ENCODE measurements at regions not wholly inside any gene's neighbourhood (a gene's known extent, or its start where the extent isn't known, plus 50 kb on each side); places are given as distances from the start of the nearest gene placed in this dataset.
"Not testable (repeated sequence)": the region's sequence is repeated elsewhere in the genome, so short reads cannot be mapped to it uniquely, and the experiment has no call there.

DNA sequence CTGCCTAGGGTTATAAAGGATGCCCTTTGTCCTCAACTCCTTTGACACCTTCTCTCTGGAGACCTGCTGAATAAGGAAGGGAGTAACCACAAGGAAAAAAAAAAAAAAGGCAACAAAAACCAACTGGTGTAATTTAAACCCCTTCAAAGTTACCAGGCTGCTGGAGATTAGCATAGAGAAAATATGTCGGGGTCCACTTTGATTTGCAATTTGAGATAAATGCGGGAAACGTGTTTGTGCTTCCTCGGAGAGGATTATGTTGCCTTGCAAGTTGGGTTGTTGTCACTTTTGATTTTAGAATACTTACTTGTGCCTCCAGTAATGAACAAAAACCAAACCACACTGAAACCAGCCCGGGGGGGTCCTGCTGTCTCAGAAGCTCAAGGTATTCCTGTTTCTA, 200.2 kb upstream of the MYL2 start:
- TF ChIP-seq, protein P1, sequence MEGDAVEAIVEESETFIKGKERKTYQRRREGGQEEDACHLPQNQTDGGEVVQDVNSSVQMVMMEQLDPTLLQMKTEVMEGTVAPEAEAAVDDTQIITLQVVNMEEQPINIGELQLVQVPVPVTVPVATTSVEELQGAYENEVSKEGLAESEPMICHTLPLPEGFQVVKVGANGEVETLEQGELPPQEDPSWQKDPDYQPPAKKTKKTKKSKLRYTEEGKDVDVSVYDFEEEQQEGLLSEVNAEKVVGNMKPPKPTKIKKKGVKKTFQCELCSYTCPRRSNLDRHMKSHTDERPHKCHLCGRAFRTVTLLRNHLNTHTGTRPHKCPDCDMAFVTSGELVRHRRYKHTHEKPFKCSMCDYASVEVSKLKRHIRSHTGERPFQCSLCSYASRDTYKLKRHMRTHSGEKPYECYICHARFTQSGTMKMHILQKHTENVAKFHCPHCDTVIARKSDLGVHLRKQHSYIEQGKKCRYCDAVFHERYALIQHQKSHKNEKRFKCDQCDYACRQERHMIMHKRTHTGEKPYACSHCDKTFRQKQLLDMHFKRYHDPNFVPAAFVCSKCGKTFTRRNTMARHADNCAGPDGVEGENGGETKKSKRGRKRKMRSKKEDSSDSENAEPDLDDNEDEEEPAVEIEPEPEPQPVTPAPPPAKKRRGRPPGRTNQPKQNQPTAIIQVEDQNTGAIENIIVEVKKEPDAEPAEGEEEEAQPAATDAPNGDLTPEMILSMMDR (IDR thresholded peaks at IDR 0.05; ENCODE audit: extremely low read depth, insufficient read depth, missing control alignments), result no peak
- in situ Hi-C loops (cut with MboI; ENCODE audit: low pct_unique_long_range_greater_than_20kb, low sequenced_read_pairs, unreplicated experiment), result no loop called here
- no peak for DNase-seq (ENCODE audit: low spot score)

DNA sequence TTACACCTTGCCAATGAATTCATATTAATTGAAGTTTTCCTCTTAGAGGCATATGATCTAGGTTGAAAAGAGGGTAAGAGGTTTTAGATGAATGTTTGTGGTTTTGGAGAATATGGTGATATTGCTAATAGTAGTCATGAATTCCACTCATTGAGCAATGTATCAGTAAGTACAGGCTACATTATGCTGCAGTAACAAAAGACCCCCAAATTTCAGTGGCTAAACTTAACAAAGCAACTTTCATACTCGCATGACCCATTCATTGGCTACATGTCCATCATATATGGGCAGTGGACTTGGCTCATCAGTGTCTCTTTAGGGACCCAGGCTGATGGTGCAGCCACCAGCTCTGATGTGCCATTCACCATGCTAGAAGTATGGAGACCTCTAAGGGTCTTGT, 196.6 kb upstream of the MYL2 start:
- TF ChIP-seq, protein P1 (IDR thresholded peaks at IDR 0.05; ENCODE audit: extremely low read depth, insufficient read depth, missing control alignments), result no peak
- DNase-seq (ENCODE audit: low spot score), result no peak
- in situ Hi-C loops (cut with MboI; ENCODE audit: low pct_unique_long_range_greater_than_20kb, low sequenced_read_pairs, unreplicated experiment), result no loop called here

DNA sequence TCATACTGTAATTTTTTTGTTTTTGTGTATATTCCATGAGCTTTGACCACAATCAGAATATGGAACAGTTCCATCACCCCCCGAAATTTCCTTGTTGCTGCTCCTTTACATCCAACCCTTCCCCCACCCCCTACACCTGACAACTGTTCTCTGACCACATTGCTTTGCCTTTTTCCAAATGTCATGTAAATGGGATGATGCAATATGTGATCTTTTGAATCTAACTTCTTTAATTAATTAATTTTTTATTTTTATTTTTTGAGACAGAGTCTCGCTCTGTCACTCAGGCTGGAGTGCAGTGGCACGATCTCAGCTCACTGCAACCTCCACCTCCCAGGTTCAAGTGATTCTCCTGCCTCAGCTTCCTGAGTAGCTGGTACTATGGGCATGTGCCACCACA, 192.9 kb upstream of the MYL2 start:
- in situ Hi-C loops (cut with MboI; ENCODE audit: low pct_unique_long_range_greater_than_20kb, low sequenced_read_pairs, unreplicated experiment); DNase-seq (ENCODE audit: low spot score): not testable (repeated sequence)

DNA sequence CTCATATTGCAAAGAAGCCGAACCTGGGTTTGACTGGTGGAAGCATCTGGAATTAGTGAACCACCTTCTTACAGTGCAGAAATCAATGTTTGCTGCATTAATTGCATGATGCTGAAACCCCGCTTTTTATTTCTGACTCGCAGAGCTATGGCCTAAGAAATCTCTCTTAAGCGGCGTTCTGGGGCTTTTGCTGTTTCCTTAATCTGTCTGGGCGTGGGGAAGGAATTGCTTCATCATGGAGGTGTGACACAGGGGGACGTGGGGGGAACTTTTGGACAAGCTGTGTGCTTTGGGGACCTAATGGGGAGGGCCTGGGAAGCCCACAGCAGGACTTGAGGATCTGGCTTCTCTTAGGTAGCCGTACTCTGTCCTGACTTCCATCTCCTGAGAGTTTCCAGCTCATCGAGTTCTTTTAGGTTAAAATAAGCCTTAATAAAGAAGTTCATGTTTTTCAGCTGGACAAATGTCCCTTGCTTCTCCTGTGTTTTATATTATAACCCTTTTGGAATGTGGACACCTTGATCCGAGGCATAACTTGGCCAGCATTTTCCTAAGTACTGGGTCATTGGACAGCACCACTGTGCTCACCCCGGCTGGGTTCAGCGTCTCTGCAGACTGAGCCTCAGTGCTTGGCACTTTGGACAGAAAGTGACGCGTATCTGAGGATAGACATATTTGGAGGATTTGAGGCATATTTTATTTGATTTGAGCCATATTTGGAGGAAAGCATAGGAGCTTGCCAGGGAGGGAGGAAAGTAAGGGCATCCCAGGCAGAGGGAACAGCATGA, 192.1 kb upstream of the MYL2 start:
- TF ChIP-seq, protein P1 (IDR thresholded peaks at IDR 0.05; ENCODE audit: extremely low read depth, insufficient read depth, missing control alignments), result no peak
- DNase-seq (ENCODE audit: low spot score), result no peak
- in situ Hi-C loops (cut with MboI; ENCODE audit: low pct_unique_long_range_greater_than_20kb, low sequenced_read_pairs, unreplicated experiment), result no loop called here

DNA sequence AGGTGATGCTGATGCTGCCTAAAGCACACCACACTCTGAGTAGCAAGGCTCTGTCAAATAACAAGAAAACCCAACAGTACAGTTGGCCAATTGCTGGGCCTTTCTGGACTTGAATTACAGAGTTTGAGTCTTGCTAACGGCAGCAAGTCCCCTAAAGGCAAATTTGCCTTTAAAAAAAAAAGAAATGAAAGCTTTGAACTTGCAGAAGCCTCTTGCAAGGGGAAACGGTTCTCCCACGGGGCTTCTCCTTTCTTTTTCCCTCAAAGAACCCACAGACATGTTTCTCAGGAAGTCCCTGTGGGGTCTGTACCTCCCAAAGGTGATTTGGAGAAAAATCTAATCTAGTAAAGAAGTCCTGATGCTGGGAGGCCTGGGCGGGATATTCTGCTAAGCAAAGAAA, 191.3 kb upstream of the MYL2 start:
- in situ Hi-C loops (cut with MboI; ENCODE audit: low pct_unique_long_range_greater_than_20kb, low sequenced_read_pairs, unreplicated experiment), result no loop called here
- DNase-seq (ENCODE audit: low spot score), result no peak
- TF ChIP-seq, protein P1 (IDR thresholded peaks at IDR 0.05; ENCODE audit: extremely low read depth, insufficient read depth, missing control alignments), result no peak

DNA sequence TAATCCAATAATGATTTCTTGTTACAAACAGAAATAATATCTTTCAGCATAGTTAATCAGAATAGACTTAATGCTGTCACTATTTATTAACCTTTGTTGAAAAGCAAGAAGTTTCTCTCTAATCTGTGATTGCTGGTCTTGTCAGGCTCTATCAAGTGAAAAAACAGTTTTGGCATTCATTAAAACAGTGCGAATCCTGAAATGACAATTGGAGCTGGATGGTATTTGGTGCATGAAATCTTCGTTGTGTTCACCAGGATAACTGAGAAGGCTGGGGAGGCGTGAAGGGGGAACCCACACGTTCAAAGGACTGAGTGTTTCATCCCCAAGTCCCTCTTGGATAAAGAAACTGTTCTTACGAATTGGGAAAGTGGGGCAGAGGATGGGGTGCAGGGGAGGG, 190.2 kb upstream of the MYL2 start:
- no peak for DNase-seq (ENCODE audit: low spot score)
- in situ Hi-C loops (cut with MboI; ENCODE audit: low pct_unique_long_range_greater_than_20kb, low sequenced_read_pairs, unreplicated experiment), result no loop called here
- TF ChIP-seq, protein P1 (IDR thresholded peaks at IDR 0.05; ENCODE audit: extremely low read depth, insufficient read depth, missing control alignments), result no peak

DNA sequence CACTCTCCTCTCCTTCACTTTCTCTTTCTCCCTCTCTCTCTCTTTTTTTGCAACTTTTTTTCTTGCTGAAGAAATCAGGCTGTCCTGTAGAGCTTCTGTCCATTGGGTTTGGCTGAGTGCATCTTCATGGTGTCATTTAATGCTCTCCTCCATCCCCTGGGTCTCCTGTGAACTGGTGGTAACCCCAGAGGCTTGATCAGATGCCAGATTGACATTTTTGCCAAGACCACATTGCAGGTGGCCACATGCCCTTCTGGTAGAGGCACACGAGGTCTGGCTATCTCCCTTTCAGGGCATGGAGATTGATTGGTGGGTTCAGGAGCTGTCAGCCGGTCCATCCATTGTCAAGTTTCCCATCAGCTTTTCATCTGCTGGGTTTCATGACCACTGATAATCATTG, 188.3 kb upstream of the MYL2 start:
- no peak for DNase-seq (ENCODE audit: low spot score)
- TF ChIP-seq, protein P1 (IDR thresholded peaks at IDR 0.05; ENCODE audit: extremely low read depth, insufficient read depth, missing control alignments), result no peak
- in situ Hi-C loops (cut with MboI; ENCODE audit: low pct_unique_long_range_greater_than_20kb, low sequenced_read_pairs, unreplicated experiment), result no loop called here
